Ascending aorta (tissue), 2 donors: ENCODE measurements at regions not wholly inside any gene's neighbourhood (a gene's known extent, or its start where the extent isn't known, plus 50 kb on each side); places are given as distances from the start of the nearest gene placed in this dataset.
"Not testable (repeated sequence)": the region's sequence is repeated elsewhere in the genome, so short reads cannot be mapped to it uniquely, and the experiment has no call there.

Experiments used
- DNase-seq, 2 donors: peaks; one replicate each; pipeline ENCODE4 v3.0.0-alpha.2; 2019; ENCODE audit warnings: low spot score in 2 of 2
- H3K27ac ChIP-seq, 2 donors: fragments of 200-600 bp; sonication (generic); one replicate each; pipeline ENCODE4 v1.5.1; 2016 to 2017; ENCODE audit warnings: mild to moderate bottlenecking in 1 of 2
- H3K27me3 ChIP-seq: fragments of 200-600 bp; sonication (generic); one replicate; pipeline ENCODE4 v1.5.1; 2017
- H3K36me3 ChIP-seq, 2 donors: fragments of 200-600 bp; sonication (generic); one replicate each; pipeline ENCODE4 v1.5.1; 2016
- H3K4me1 ChIP-seq, 2 donors: fragments of 200-600 bp; sonication (generic); one replicate each; pipeline ENCODE4 v1.5.1; 2016 to 2017; ENCODE audit warnings: mild to moderate bottlenecking in 1 of 2
- H3K4me3 ChIP-seq, 2 donors: fragments of 200-600 bp; sonication (generic); one replicate each; pipeline ENCODE4 v1.5.1; 2016 to 2017; ENCODE audit warnings: mild to moderate bottlenecking in 1 of 2
- H3K9me3 ChIP-seq, 2 donors: fragments of 200-600 bp; sonication (generic); one replicate each; pipeline ENCODE4 v1.5.1; 2016
- intact Hi-C: fragments of 100-400 bp; cut with DNase I; formaldehyde crosslinking; loops from one replicate; pipeline ENCODE4 v1.15.1; 2023
- TF ChIP-seq, protein P1 (sequence below), 3 experiments: fragments of 200-600 bp in 2 of 3; fragments of 450-650 bp in 1 of 3; sonication (generic) in 2 of 3; IDR thresholded peaks; one replicate each; pipeline ENCODE4 v1.5.1; 2016 to 2019; ENCODE audit warnings: antibody characterized with exemption in 3 of 3, mild to moderate bottlenecking in 1 of 3, moderate library complexity in 1 of 3

DNA sequence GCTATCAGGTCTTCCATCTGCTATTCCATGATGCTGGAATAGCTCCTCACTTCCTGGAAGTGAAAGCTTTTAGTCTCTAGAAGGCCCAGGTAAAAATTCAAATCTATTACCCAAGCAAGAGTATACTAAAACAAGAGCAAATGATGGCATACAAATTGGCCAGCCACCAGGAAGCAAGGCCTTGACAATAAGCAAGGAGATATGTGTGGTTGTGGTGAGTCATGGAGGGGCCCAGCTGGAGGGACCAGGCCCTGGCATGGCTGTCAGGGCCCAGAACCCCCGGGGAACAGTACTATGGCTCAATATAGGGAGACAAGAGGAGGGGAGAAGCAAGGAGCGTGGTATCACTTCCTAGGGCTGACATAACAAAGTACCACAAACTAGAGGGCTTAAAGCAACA, 358.7 kb downstream of the RRAGC start:
- Histone ChIP-seq H3K9me3 (no peaks in the 10 kb centered on the region), H3K4me1 (no peaks in the 10 kb centered on the region), H3K4me3 (no peak overlapping the region), H3K27me3 (no peaks in the 10 kb centered on the region), H3K27ac (no peak overlapping the region), H3K36me3 (no peaks in the 10 kb centered on the region)
- no peak for DNase-seq
- TF ChIP-seq, protein P1, sequence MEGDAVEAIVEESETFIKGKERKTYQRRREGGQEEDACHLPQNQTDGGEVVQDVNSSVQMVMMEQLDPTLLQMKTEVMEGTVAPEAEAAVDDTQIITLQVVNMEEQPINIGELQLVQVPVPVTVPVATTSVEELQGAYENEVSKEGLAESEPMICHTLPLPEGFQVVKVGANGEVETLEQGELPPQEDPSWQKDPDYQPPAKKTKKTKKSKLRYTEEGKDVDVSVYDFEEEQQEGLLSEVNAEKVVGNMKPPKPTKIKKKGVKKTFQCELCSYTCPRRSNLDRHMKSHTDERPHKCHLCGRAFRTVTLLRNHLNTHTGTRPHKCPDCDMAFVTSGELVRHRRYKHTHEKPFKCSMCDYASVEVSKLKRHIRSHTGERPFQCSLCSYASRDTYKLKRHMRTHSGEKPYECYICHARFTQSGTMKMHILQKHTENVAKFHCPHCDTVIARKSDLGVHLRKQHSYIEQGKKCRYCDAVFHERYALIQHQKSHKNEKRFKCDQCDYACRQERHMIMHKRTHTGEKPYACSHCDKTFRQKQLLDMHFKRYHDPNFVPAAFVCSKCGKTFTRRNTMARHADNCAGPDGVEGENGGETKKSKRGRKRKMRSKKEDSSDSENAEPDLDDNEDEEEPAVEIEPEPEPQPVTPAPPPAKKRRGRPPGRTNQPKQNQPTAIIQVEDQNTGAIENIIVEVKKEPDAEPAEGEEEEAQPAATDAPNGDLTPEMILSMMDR (IDR thresholded peaks at IDR 0.05) = no peak
- intact Hi-C loops = no loop called here

DNA sequence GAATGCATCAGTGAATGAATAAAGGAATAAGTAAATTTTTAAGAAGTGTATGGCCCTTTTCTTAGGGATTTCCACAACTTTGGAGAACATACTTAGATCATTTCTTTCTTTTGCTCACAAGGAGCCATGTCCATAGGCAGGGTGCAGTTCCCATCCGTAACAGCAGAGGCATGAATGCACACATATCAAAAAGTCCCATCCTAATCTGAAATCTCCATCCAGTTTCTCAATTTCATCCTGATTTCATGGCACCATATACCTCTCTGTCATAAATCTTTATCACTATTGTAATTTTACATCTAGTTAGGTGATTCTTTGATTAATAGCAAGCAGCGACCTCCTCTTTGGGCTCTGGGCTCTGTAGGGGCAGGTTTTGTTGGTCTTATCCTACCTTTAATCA, 359.2 kb downstream of the RRAGC start:
- Histone ChIP-seq H3K27me3 (no peaks in the 10 kb centered on the region), H3K9me3 (no peaks in the 10 kb centered on the region), H3K27ac (no peak overlapping the region), H3K4me3 (no peak overlapping the region), H3K4me1 (no peaks in the 10 kb centered on the region), H3K36me3 (no peaks in the 10 kb centered on the region)
- TF ChIP-seq, protein P1 (IDR thresholded peaks at IDR 0.05) = no peak
- intact Hi-C loops = no loop called here
- no peak for DNase-seq

DNA sequence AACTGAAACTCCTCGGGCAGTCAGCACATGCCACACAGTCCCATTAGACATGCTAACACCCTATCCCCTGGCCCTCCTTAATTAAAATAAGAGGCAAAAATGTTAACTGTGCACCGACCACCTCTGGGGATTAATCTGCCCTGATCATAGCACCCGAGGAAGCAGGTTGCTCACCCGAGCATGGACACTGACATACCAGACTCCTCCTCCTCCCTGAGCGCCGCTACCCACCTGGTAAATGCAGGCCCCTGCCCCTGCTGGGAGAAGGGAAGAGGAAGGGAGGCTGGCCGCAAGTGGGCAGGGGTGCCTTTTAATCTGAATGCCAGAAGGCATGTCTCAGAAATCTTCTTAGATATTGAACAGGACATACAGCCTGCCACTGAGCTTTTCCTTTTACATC, 360.9 kb downstream of the RRAGC start:
- H3K9me3 ChIP-seq = no peaks in the 10 kb centered on the region
- H3K36me3 ChIP-seq = no peaks in the 10 kb centered on the region
- no peak for DNase-seq
- intact Hi-C loops = no loop called here
- H3K27ac ChIP-seq = no peak overlapping the region
- no peaks in the 10 kb centered on the region for H3K27me3 ChIP-seq
- no peaks in the 10 kb centered on the region for H3K4me1 ChIP-seq
- H3K4me3 ChIP-seq = no peak overlapping the region
- TF ChIP-seq, protein P1 (IDR thresholded peaks at IDR 0.05) = no peak

DNA sequence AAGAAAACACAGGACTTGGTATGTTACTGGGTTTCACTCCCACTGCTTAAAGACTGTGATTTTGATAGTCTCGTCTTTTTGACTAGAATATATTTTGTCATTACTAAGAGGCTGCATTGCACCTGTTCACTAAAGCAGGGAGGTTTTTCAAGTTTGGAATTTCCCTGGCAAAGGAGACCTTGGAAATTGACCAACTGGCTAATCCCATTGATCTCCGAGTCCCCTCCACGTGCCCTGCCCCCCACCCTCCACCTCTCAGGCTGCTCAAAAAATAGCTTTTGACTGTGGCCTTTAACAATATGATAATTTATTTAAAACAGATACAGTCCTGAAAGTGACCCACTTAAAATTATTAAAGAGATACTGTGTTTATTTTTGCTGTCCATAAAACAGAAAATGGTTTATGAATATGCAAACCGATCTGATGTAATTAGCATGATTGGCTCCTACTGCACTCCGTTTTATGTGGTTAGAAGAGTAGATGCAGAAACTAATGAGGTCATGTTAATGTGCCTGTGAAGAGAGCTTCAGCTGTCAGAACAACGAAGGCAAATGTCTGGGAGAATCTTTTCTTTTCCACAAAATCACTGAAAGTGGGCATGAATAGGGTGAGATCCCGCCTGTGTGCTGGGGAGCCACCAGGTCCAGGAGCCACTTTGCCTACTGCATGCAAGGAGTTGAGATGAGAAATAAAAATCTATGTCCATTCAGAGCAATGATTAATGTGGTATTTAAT, 361.5 kb downstream of the RRAGC start:
- Histone ChIP-seq H3K4me3 (no peak overlapping the region), H3K27me3 (no peaks in the 10 kb centered on the region), H3K4me1 (no peaks in the 10 kb centered on the region), H3K9me3 (no peaks in the 10 kb centered on the region), H3K36me3 (no peaks in the 10 kb centered on the region), H3K27ac (no peak overlapping the region)
- intact Hi-C loops = no loop called here
- DNase-seq = no peak
- TF ChIP-seq, protein P1 (IDR thresholded peaks at IDR 0.05) = no peak

DNA sequence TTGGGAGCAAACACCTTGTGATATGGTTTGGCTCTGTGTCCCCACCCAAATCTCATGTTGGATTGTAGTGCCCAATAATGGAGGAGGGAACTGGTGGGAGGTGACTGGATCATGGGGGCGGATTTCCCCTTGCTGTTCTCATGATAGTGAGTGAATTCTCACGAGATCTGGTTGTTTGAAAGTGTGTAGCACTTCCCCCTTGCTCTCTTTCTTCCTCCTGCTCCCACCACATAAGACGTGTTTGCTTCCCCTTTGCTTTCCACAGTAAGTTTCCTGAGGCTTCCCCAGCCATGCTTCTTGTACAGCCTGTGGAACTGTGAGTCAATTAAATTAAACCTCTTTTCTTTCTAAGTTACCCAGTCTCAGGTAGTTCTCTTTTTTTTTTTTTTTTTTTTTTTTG, 366.3 kb downstream of the RRAGC start:
- H3K4me1 ChIP-seq, intact Hi-C loops, H3K27me3 ChIP-seq, H3K9me3 ChIP-seq, H3K4me3 ChIP-seq, H3K36me3 ChIP-seq, DNase-seq, H3K27ac ChIP-seq: not testable (repeated sequence)

DNA sequence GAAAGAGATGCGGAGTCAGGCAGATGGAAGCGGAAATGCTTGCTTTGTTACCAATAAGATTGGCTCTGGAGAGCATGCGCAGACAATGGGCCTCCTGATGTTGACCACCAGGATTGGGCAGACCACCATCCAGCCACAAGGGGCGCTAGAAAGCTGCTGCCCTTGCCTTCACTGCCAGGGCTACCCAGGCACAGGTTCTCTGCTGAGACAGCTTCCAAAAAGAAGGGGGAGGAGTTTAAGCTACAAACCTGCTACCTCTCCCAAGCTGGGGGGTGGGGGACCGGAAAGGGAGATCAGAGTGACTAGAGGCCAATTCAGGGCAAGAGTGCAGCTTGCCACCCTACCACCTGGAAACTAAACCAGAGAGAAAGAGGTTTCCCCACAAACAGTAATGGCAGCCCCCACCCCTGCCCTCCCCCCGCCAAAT, 369.7 kb downstream of the RRAGC start:
- no peaks in the 10 kb centered on the region for H3K27me3 ChIP-seq
- TF ChIP-seq, protein P1 (IDR thresholded peaks at IDR 0.05) = peak in 1 of 3 experiments; percentile 24
- no peak for DNase-seq
- intact Hi-C loops = no loop called here
- no peak overlapping the region for H3K27ac ChIP-seq
- no peak overlapping the region for H3K4me3 ChIP-seq
- H3K4me1 ChIP-seq = no peaks in the 10 kb centered on the region
- H3K36me3 ChIP-seq = no peaks in the 10 kb centered on the region
- no peaks in the 10 kb centered on the region for H3K9me3 ChIP-seq
